ENCODE measurements at regions not wholly inside any gene's neighbourhood (a gene's known extent, or its start where the extent isn't known, plus 50 kb on each side); places are given as distances from the start of the nearest gene placed in this dataset.

- no peak for FAIRE-seq
- Histone ChIP-seq H3K9me3 (no peaks in the 10 kb centered on the region), H3K4me1 (no peaks in the 10 kb centered on the region), H3K4me2 (no peak overlapping the region), H3K27ac (no peak overlapping the region), H3K4me3 (no peak overlapping the region)
- no peak for TF ChIP-seq TFCP2L1 (CRISPR knock-in tag; IDR thresholded peaks at IDR 0.05)
- no peak for TF ChIP-seq MYC (IDR thresholded peaks at IDR 0.05; ENCODE audit: borderline replicate concordance, low read length)
- no peak for TF ChIP-seq CHD2 (IDR thresholded peaks at IDR 0.05; ENCODE audit: low read length, partially characterized antibody)
- TF ChIP-seq EHF (CRISPR knock-in tag; IDR thresholded peaks at IDR 0.05), result no peak
- no peak for TF ChIP-seq ZC3H11A (IDR thresholded peaks at IDR 0.05)
- no peak for TF ChIP-seq RFX5 (IDR thresholded peaks at IDR 0.05)
- no peak for TF ChIP-seq EHMT2 (IDR thresholded peaks at IDR 0.05; ENCODE audit: low read depth)
- TF ChIP-seq CTCF (IDR thresholded peaks at IDR 0.05), result no peak
- no peak for TF ChIP-seq GATA3 (IDR thresholded peaks at IDR 0.05; ENCODE audit: borderline replicate concordance)
- TF ChIP-seq CBX8 (IDR thresholded peaks at IDR 0.05), result no peak
- TF ChIP-seq USF2 (IDR thresholded peaks at IDR 0.05), result no peak
- TF ChIP-seq HOXB5 (CRISPR knock-in tag; IDR thresholded peaks at IDR 0.05), result no peak
- no peak for TF ChIP-seq ATOH8 (CRISPR knock-in tag; IDR thresholded peaks at IDR 0.05; ENCODE audit: low read depth)
- TF ChIP-seq MAX (IDR thresholded peaks at IDR 0.05), result no peak
- TF ChIP-seq BHLHE40 (IDR thresholded peaks at IDR 0.05; ENCODE audit: low read depth, low read length), result no peak
- TF ChIP-seq E2F6 (IDR thresholded peaks at IDR 0.05; ENCODE audit: borderline replicate concordance, low read depth), result no peak
- no peak for TF ChIP-seq RAD21 (conservative IDR thresholded peaks at IDR 0.05 in 1 of 2, IDR thresholded peaks at IDR 0.05 in 1 of 2)
- TF ChIP-seq SMC3 (IDR thresholded peaks at IDR 0.05), result no peak
- TF ChIP-seq HOXB13 (CRISPR knock-in tag; IDR thresholded peaks at IDR 0.05; ENCODE audit: low read depth), result no peak
- no peak for TF ChIP-seq RNF2 (IDR thresholded peaks at IDR 0.05; ENCODE audit: borderline replicate concordance, low read depth)
- DNase-seq (ENCODE audit: low read depth in 1 of 2, low spot score in 1 of 2), result no peak
- WGBS (ENCODE audit: missing lambda C conversion rate), result 7% methylated on average over 1 of the region's 1 CpG
- CTCF ChIA-PET, result interaction anchor here (1.3 kb wide), 1 partner anchor 18 kb away, joined by 3 read pairs; no protein-coding TSS in a partner anchor
- ATAC-seq, result no peak
- POLR2A ChIA-PET, result no interaction called here
Measured at GRCh38 chr4:155616117-155616516, 50.5 kb upstream of the GUCY1A1 start.

- Histone ChIP-seq H3K27ac (no peak overlapping the region), H3K9me3 (no peaks in the 10 kb centered on the region), H3K4me2 (no peak overlapping the region), H3K4me3 (no peak overlapping the region), H3K4me1 (no peaks in the 10 kb centered on the region)
- TF ChIP-seq TP53 (CRISPR knock-in tag; IDR thresholded peaks at IDR 0.05), result no peak
- TF ChIP-seq HEYL (CRISPR knock-in tag; IDR thresholded peaks at IDR 0.05), result no peak
- TF ChIP-seq KDM1A (IDR thresholded peaks at IDR 0.05; ENCODE audit: low read depth), result no peak
- no peak for TF ChIP-seq E2F6 (IDR thresholded peaks at IDR 0.05; ENCODE audit: borderline replicate concordance, low read depth)
- no peak for TF ChIP-seq JUNB (IDR thresholded peaks at IDR 0.05)
- TF ChIP-seq MAZ (IDR thresholded peaks at IDR 0.05; ENCODE audit: borderline replicate concordance, low read depth, low read length), result no peak
- no peak for TF ChIP-seq FOSB (CRISPR knock-in tag; IDR thresholded peaks at IDR 0.05)
- TF ChIP-seq EP300 (IDR thresholded peaks at IDR 0.05), result no peak
- TF ChIP-seq RFX5 (IDR thresholded peaks at IDR 0.05), result no peak
- WGBS (ENCODE audit: missing lambda C conversion rate), result 44% methylated on average over 4 of the region's 4 CpGs
- POLR2A ChIA-PET, result no interaction called here
- no peak for FAIRE-seq
- CTCF ChIA-PET, result interaction anchor here (1.3 kb wide), 1 partner anchor 17 kb away, joined by 3 read pairs; no protein-coding TSS in a partner anchor
- DNase-seq (ENCODE audit: low read depth in 1 of 2, low spot score in 1 of 2), result no peak
- ATAC-seq, result no peak
Measured at GRCh38 chr4:155615081-155615887, 51.4 kb upstream of the GUCY1A1 start.

Data from A549 (cell line).